ENCODE measurements at regions not wholly inside any gene's neighbourhood (a gene's known extent, or its start where the extent isn't known, plus 50 kb on each side); places are given as distances from the start of the nearest gene placed in this dataset.

DNA sequence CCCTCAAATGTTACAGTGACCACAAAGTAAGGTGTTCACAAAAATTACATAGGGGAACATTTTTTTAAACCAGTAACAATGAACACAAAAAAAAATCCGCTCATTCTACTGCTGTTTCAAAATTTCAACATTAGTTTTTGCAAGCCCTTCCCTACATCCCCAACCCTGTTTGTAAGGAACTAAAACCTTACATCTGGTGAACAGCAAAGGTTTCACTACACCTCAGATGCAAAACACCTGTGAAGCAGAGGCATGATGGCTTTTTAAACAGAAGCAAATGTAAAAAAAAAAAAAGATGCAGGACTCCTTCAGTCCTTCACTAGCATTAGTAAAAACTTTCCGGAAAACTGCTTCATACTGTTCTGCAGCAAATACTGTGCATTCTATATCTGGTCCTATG lies 50.0 kb upstream of the API5 start:
- TF ChIP-seq POLR2A (IDR thresholded peaks at IDR 0.05) (no peak), EP300 (IDR thresholded peaks at IDR 0.05; ENCODE audit: low read depth) (no peak)
- TF ChIP-seq, protein P1, sequence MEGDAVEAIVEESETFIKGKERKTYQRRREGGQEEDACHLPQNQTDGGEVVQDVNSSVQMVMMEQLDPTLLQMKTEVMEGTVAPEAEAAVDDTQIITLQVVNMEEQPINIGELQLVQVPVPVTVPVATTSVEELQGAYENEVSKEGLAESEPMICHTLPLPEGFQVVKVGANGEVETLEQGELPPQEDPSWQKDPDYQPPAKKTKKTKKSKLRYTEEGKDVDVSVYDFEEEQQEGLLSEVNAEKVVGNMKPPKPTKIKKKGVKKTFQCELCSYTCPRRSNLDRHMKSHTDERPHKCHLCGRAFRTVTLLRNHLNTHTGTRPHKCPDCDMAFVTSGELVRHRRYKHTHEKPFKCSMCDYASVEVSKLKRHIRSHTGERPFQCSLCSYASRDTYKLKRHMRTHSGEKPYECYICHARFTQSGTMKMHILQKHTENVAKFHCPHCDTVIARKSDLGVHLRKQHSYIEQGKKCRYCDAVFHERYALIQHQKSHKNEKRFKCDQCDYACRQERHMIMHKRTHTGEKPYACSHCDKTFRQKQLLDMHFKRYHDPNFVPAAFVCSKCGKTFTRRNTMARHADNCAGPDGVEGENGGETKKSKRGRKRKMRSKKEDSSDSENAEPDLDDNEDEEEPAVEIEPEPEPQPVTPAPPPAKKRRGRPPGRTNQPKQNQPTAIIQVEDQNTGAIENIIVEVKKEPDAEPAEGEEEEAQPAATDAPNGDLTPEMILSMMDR (IDR thresholded peaks at IDR 0.05) = no peak

Data from transverse colon (tissue), 3 donors.